ENCODE measurements at regions not wholly inside any gene's neighbourhood (a gene's known extent, or its start where the extent isn't known, plus 50 kb on each side); places are given as distances from the start of the nearest gene placed in this dataset.
"Not testable (repeated sequence)": the region's sequence is repeated elsewhere in the genome, so short reads cannot be mapped to it uniquely, and the experiment has no call there.

- DNase-seq (ENCODE audit: low read depth in 2 of 2) = no peak
Measured at GRCh38 chr12:131250028-131250950, 296.6 kb downstream of the ADGRD1 start.

DNA sequence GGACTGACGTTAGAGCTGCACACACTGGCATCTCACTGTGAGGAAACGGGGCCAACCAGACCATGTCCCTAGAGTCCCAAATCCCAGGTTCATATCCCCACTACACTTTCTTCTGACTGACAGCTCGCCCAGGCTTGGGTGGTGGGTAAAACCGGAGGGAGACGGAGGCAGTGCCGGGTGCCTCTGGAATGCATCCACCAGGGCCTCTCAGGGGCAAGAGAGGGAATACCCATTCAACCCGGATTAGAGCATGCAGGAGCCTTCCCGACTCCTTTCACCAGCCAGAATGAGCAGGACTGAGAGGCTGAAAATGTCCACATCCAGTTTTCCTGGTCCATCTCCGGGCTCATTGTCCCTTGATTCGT is 297.2 kb downstream of the ADGRD1 start:
- DNase-seq (ENCODE audit: low read depth in 2 of 2) = no peak

DNA sequence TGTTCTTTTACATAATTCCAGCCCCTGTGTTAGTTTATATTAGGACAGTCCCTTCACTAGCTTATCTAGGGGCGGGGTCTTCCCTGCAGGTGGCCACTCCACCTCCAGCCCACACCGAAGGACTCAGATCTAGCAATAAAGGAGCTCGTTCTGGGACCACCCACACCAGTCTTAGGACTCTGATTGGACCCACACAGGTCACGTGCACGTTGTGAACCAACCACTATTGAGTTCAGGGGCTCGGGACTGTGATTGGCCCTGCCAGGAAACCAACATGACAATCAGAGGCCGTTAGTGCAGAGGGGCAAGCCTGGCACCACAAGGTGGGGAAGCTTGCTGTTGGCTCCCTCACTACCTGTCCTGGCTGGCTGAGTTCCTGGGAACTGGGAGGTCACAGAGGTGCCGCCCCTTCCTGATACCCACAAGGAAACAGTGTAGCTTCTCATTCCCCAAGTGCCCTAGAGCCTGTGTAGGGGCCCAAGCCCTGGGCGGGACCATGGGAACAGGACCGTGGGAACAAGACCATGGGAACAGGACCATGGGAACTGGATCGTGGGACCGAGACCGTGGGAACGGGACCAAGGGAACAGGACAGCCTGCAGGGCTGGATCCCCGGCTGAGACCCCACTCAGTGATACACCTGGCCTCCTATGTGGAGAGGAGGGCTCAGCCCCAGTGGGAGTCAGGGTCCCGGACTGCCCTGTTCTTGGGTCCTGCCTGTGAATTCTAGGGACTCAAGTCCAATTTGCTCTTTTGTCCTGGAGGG is 297.8 kb downstream of the ADGRD1 start:
- DNase-seq (ENCODE audit: low read depth in 2 of 2) = no peak

DNA sequence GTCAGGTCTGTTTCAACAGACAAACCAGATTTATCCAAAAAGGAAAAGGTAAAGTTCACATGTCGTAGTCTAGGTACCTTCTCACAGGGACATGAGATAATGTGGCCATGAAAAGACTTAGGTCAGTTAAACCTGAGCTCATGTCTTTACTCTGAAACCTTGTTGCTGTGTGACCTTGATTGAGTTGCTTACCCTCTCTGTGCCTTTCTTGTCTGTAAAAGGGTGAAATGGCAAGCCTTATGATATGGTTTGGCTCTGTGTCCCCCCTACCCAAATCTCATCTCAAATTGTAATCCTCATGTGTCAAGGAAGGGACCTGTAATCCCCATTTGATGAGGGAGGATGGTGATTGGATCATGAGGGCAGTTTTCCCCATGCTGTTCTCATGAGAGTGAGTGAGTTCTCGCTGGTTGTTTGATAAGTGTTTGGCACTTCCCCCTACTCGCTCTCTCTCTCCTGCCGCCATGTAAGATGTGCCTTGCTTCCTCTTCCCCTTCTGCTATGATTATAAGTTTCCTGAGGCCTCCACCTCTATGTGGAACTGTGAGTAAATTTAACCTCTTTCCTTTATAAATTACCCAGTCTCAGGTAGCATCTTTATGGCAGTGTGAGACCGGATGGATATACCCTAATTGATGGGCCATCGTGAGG is 299.8 kb downstream of the ADGRD1 start:
- no peak for DNase-seq (ENCODE audit: low read depth in 2 of 2)

- no peak for DNase-seq (ENCODE audit: low read depth in 2 of 2)
Measured at GRCh38 chr12:131254374-131254773, 300.7 kb downstream of the ADGRD1 start.

GRCh38 chr12:131258398-131258797 is 304.7 kb downstream of the ADGRD1 start:
- DNase-seq (ENCODE audit: low read depth in 2 of 2) = no peak

- DNase-seq (ENCODE audit: low read depth in 2 of 2) = no peak
Measured at GRCh38 chr12:131260251-131260905, 306.7 kb downstream of the ADGRD1 start.

DNA sequence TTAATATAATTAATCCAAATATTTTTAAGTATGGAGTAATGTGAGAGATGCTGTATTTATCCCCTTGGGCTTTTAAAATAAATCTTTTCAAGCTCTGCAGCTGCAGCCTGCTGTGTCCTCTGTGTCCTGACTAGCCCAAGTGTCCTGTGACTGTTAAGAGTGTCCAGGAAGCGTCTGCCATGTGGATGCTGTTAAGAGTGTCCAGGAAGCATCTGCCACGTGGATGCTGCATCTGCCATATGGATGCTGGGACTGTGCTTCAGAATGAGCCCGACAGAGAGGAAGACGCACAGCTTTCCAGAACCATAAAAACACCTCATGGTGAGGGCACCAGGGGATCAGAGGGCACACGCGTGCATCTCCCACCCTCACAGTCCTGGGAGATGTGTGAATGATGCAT is 307.2 kb downstream of the ADGRD1 start:
- no peak for DNase-seq (ENCODE audit: low read depth in 2 of 2)

DNA sequence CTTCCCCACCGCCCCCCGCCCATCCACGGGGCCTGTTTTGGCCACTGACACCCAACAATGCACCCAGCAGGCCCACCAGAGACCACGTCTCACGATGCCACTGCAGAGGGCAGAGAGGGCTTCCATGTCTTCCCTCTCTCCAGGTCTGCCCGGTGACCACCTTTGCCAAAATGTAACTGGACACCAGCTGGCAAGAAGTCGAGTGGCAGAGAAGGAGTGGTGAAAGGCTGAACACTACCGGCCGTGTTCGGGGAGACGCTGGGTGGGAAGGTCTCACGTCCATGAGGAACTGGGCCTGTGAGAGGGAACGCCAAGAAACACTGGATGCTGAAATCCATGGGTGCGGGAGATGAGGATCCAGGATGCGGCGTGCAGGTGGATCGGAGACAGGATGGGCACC is 308.2 kb downstream of the ADGRD1 start:
- no peak for DNase-seq (ENCODE audit: low read depth in 2 of 2)

- no peak for DNase-seq (ENCODE audit: low read depth in 2 of 2)
Measured at GRCh38 chr12:131263626-131264025, 309.9 kb downstream of the ADGRD1 start.

DNA sequence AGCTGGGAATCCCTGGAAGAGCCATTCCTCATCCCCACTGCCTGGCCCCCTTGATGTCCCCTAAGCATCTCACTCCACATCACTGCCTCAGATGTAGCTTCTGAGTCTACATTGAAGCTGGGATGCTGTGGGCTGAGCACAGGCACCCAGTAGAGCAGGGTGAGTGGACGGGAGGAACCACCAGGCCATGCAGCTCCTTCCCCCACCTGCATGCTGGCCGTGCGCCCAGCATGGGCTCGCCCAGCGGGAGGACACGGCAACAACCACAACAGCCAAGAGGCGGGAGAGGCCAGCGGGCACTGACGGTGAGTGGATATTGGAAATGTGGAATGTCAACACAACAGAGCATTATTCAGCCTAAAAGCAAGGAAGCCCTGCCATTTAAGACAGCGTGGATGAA is 310.9 kb downstream of the ADGRD1 start:
- DNase-seq (ENCODE audit: low read depth in 2 of 2) = no peak

DNA sequence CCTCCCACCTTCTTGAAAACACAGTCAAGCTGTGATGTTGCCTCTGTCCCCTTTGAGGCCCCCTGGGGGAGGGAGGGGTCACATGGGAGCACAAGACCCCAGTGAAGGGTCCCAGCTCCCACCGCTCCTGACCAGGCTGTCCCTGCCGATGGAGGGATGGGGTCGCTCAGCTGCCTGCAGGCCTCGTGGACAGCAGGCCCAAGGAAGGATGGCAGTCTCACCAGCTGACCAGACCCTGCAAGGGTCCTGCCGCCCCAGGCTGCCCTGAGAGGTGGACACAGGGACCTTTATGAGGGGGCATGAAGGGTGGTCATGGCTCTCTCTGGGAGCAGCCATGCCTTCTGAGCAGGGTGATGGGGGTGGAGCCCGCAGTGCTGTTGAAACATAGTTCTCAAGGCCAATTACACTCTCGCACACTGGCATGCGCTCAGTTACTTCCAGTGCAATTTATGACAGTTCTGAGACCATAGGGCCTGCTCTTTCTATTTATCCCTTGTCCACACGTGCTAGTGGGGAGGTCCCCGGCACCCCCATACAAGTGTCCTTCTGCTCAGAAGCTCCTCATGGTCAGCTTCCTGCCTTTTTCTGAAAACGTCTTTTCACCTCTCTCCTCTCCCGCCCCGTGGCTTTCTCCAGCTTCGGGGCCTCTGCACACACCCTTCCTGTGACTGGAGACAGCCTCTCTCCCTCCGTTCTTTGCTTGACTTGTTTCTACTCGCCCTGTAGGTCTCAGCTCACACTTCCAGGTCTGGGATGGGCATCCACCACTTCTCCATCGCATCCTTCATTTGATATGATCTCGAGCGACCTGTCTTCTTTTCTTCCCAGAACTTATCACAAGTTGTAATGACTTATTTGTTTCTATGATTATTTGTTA is 313.1 kb downstream of the ADGRD1 start:
- DNase-seq (ENCODE audit: low read depth in 2 of 2) = no peak

GRCh38 chr12:131267576-131267975 is 313.9 kb downstream of the ADGRD1 start:
- no peak for DNase-seq (ENCODE audit: low read depth in 2 of 2)

DNA sequence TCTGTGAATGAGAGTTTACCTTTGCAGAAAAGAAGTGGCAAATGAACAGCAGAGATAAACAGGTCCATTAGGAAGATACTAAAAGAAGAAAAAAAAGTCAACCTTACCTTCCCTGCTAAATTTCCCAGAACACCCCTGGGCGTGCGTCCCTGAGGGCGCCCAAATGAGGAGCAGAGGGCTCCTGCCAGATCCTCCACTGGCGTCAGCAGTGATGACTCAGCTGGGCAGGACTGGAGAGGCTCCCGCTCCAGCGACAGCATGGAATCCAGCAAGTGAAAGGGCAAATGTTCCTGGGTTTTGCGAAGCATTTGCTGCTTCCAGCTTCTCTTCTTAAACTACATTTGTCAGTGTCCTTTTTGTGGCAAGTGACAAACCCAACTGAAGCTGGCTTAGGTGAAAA is 314.4 kb downstream of the ADGRD1 start:
- DNase-seq (ENCODE audit: low read depth in 2 of 2) = not testable (repeated sequence)

DNA sequence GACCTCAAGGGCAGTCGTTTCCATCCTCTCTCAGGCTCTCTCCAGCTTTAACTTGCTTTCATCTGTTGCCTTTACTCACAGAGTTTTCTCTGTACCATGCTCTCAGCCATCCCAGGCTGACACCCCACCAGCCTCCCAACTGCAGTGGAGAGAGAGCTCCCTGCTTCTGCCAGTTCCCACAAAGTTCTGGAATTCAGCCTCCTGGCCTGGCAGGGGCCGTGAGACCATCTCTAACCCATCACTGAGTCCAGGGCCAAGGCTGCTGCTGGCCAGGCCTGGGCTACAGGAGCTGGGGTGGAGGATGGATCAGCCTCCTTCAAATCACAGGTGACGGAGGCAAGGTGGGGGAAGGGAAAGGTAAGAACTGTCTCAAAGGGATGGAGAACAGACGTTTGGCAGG is 314.9 kb downstream of the ADGRD1 start:
- DNase-seq (ENCODE audit: low read depth in 2 of 2) = not testable (repeated sequence)

GRCh38 chr12:131269551-131269950 is 315.8 kb downstream of the ADGRD1 start:
- DNase-seq (ENCODE audit: low read depth in 2 of 2) = no peak

GRCh38 chr12:131269977-131270376 is 316.3 kb downstream of the ADGRD1 start:
- not testable (repeated sequence) for DNase-seq (ENCODE audit: low read depth in 2 of 2)

GRCh38 chr12:131271724-131272123 is 318.0 kb downstream of the ADGRD1 start:
- DNase-seq (ENCODE audit: low read depth in 2 of 2) = no peak

DNA sequence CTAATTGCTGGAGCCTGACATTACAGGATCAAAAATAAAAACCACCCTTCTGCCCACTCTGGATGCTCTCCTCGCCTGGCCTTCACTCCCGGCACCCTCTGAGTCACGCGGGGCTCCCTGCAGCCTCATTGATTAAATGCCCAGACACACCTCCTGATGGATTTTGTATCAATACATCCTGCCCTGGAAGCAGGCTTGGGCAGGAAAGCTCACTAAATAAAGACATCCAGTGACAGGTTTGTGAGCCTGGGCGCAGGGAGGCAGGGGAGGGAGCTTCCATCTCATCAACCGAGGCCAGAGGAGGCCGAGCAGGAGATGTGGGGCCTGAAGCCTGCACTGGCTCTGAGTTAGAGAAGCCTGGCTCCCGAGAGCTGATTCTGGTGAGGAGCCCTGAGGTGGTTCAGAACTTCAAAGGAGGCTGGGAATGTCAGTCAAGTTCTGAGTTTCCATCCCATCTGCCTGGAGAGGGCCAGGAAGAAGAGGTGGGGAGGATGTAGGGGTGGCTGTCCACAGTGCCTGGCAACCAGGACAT is 318.6 kb downstream of the ADGRD1 start:
- not testable (repeated sequence) for DNase-seq (ENCODE audit: low read depth in 2 of 2)

DNA sequence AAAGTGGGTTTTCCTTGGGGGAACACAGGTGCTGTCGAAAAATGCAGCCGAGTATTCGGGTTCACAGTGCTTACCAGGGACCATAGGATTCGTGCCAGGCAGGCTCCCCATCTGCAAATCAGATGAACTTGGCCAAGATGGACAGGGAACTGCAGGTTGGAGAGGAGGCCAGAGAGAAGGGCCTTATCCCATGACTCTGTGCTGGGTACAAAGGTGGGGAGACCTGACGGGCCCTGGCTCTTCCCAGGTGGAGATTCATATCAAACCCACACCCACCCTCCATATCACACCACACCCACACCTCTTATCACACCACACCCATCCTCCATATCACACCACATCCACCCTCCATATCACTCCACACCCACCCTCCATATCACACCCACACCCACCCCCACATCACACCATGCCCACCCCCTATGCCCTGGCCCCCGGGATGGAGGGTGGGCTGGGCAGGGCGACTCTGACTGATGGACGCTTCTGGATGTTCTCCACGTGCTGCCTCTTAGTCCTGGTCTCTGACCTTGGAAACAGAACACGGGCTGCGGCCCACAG is 319.7 kb downstream of the ADGRD1 start:
- DNase-seq (ENCODE audit: low read depth in 2 of 2) = no peak

Measured in stimulated activated CD4-positive, alpha-beta T cell treated with anti-CD3 and anti-CD28 coated beads, Interleukin-12 subunit alpha, Interleukin-12 subunit beta, amount 100 ng/mL, for 24 hours (primary cell).